NB4 (cell line): ENCODE measurements at regions not wholly inside any gene's neighbourhood (a gene's known extent, or its start where the extent isn't known, plus 50 kb on each side); places are given as distances from the start of the nearest gene placed in this dataset.

Experiments used
- MYC ChIP-seq: IDR thresholded peaks from 2 replicates; pipeline ENCODE4 v1.6.1; 2011; ENCODE audit warnings: low read depth, low read length
- POLR2A ChIP-seq: IDR thresholded peaks from 2 replicates; pipeline ENCODE4 v1.6.1; 2011; ENCODE audit warnings: mild to moderate bottlenecking; ENCODE audit not compliant: insufficient read length; ENCODE audit errors: extremely low read depth
- TF ChIP-seq, protein P1 (sequence below): IDR thresholded peaks from one replicate; pipeline ENCODE4 v1.5.1; 2012; ENCODE audit warnings: low read depth, low read length

- TF ChIP-seq POLR2A (no peak), MYC (no peak)
- TF ChIP-seq, protein P1, sequence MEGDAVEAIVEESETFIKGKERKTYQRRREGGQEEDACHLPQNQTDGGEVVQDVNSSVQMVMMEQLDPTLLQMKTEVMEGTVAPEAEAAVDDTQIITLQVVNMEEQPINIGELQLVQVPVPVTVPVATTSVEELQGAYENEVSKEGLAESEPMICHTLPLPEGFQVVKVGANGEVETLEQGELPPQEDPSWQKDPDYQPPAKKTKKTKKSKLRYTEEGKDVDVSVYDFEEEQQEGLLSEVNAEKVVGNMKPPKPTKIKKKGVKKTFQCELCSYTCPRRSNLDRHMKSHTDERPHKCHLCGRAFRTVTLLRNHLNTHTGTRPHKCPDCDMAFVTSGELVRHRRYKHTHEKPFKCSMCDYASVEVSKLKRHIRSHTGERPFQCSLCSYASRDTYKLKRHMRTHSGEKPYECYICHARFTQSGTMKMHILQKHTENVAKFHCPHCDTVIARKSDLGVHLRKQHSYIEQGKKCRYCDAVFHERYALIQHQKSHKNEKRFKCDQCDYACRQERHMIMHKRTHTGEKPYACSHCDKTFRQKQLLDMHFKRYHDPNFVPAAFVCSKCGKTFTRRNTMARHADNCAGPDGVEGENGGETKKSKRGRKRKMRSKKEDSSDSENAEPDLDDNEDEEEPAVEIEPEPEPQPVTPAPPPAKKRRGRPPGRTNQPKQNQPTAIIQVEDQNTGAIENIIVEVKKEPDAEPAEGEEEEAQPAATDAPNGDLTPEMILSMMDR = no peak
These were observed 420.7 kb downstream of the DAD1 start for GRCh38 chr14:22168092-22168955.
